ENCODE measurements at regions not wholly inside any gene's neighbourhood (a gene's known extent, or its start where the extent isn't known, plus 50 kb on each side); places are given as distances from the start of the nearest gene placed in this dataset.

DNA sequence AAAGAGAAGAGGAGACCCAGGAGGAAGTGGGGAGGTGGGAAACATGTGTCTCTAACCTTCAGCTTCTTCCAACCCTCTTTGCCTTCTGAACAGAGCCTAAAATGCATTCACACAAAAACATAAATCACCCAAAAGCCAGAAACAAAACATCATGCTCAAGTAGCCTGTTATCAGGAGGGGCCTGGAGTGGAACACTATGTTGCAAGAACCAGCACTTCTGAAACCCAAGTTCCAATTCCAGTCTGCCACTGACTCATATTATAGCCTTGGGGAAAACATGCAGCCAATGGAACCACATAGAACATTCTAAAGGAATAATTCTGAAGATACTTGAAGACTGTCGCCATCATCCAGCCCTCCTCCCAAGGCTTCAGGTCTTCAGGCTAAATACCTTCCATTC is 169.8 kb upstream of the PLXNC1 start:
- WGBS (ENCODE audit: insufficient coverage), result 100% methylated on average over 1 of the region's 1 CpG
- H3K27ac ChIP-seq (ENCODE audit: insufficient read depth in 1 of 2, low read depth in 1 of 2, low read length in 2 of 2, poor library complexity in 1 of 2, severe bottlenecking in 2 of 2), result no peak overlapping the region
- POLR2A ChIA-PET, result no interaction called here

DNA sequence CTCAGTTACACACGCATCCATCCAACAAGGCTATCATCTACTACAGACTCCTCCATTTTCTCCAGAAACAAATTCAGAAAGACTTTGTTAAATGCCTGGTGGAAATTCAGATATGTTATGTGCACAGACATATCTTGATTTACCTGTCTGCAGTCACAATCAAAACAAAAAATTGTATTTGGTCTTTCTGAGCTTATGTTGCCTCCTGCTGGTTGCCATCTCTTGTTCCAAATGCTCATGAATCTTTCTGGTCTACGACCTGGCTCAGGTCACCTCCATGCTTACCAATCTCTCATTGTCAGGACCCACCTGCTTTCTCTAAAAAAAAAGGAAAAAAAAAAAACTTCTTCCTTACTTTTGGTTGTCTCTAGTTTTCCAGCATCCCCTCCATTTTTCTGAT is 169.2 kb upstream of the PLXNC1 start:
- Histone ChIP-seq H3K9me3 (ENCODE audit: control extremely low read depth in 1 of 5, control insufficient read depth in 4 of 5, insufficient read depth in 2 of 5, low read depth in 1 of 5, low read length in 4 of 5) (no peaks in the 10 kb centered on the region), H3K27me3 (replicated peaks in 2 of 5; ENCODE audit: control insufficient read depth in 4 of 5, insufficient read depth in 5 of 5, low read length in 4 of 5) (no peaks in the 10 kb centered on the region), H3K4me3 (ENCODE audit: control insufficient read depth in 1 of 7, extremely low read depth in 1 of 7, insufficient read depth in 4 of 7, low read depth in 2 of 7, low read length in 6 of 7) (no peak overlapping the region), H3K4me1 (ENCODE audit: control extremely low read depth in 1 of 4, control insufficient read depth in 4 of 4, insufficient read depth in 4 of 4, low read length in 3 of 4) (peaks cover 0 to 19% (median 13%) of the 10 kb centered on the region in 4 experiments), H3K36me3 (ENCODE audit: control insufficient read depth in 4 of 4, insufficient read depth in 4 of 4, low read length in 3 of 4) (no peaks in the 10 kb centered on the region), H3K27ac (ENCODE audit: insufficient read depth in 1 of 2, low read depth in 1 of 2, low read length in 2 of 2, poor library complexity in 1 of 2, severe bottlenecking in 2 of 2) (no peak overlapping the region)
- CTCF ChIA-PET, result interaction anchor here (0.6 to 10.1 kb wide), 11 partner anchors 16 to 1024 kb away, joined by 3 to 74 read pairs (median 4); no protein-coding TSS in a partner anchor
- peak; percentile 56 to 71 (median 68) for DNase-seq
- 17% methylated on average over 1 of the region's 2 CpGs for WGBS (ENCODE audit: insufficient coverage)
- POLR2A ChIA-PET, result no interaction called here

More for the DNA sequence above, 169.8 kb upstream of the PLXNC1 start:
- Histone ChIP-seq H3K27me3 (replicated peaks in 2 of 5; ENCODE audit: control insufficient read depth in 4 of 5, insufficient read depth in 5 of 5, low read length in 4 of 5) (no peaks in the 10 kb centered on the region), H3K9me3 (ENCODE audit: control extremely low read depth in 1 of 5, control insufficient read depth in 4 of 5, insufficient read depth in 2 of 5, low read depth in 1 of 5, low read length in 4 of 5) (no peaks in the 10 kb centered on the region), H3K4me1 (ENCODE audit: control extremely low read depth in 1 of 4, control insufficient read depth in 4 of 4, insufficient read depth in 4 of 4, low read length in 3 of 4) (peaks cover 0 to 18% (median 13%) of the 10 kb centered on the region in 4 experiments), H3K4me3 (ENCODE audit: control insufficient read depth in 1 of 7, extremely low read depth in 1 of 7, insufficient read depth in 4 of 7, low read depth in 2 of 7, low read length in 6 of 7) (no peak overlapping the region), H3K36me3 (ENCODE audit: control insufficient read depth in 4 of 4, insufficient read depth in 4 of 4, low read length in 3 of 4) (no peaks in the 10 kb centered on the region)
- DNase-seq, result peak in 2 of 3 donors; percentile 14 to 34
- CTCF ChIA-PET, result interaction anchor here (1.2 to 10.1 kb wide), 8 partner anchors 11 to 415 kb away, joined by 3 to 74 read pairs (median 4); no protein-coding TSS in a partner anchor

DNA sequence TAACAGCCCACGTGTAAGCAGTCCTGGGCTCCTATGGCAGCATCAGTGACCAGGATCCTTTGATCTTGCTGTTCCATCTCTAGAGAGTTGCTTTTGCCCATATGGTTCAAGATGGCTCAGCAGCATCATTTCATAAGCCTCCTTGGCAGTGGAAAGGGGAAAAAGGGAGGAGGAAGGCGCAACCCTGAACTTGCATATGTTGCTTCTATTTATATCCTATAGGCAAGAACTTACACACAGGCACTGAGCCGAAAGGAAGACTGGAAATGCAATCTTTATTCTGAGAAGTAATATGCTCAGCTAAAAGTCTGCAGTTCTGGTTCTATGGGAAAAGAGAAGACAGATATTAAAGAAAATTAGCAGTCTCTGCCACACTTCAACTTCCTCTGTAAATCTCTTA is 167.7 kb upstream of the PLXNC1 start:
- H3K9me3 ChIP-seq (ENCODE audit: control extremely low read depth in 1 of 5, control insufficient read depth in 4 of 5, insufficient read depth in 2 of 5, low read depth in 1 of 5, low read length in 4 of 5), result no peaks in the 10 kb centered on the region
- no peaks in the 10 kb centered on the region for H3K36me3 ChIP-seq (ENCODE audit: control insufficient read depth in 4 of 4, insufficient read depth in 4 of 4, low read length in 3 of 4)
- WGBS (ENCODE audit: insufficient coverage), result 100% methylated on average over 1 of the region's 3 CpGs
- ChIA-PET POLR2A (no interaction called here), CTCF (interaction anchor here (0.7 to 10.1 kb wide), 4 partner anchors 100 to 477 kb away, joined by 3 to 74 read pairs (median 4); no protein-coding TSS in a partner anchor)
- no peak overlapping the region for H3K27ac ChIP-seq (ENCODE audit: insufficient read depth in 1 of 2, low read depth in 1 of 2, low read length in 2 of 2, poor library complexity in 1 of 2, severe bottlenecking in 2 of 2)
- peaks cover 0 to 19% (median 12%) of the 10 kb centered on the region in 4 experiments for H3K4me1 ChIP-seq (ENCODE audit: control extremely low read depth in 1 of 4, control insufficient read depth in 4 of 4, insufficient read depth in 4 of 4, low read length in 3 of 4)
- H3K27me3 ChIP-seq (replicated peaks in 2 of 5; ENCODE audit: control insufficient read depth in 4 of 5, insufficient read depth in 5 of 5, low read length in 4 of 5), result no peaks in the 10 kb centered on the region
- no peak overlapping the region for H3K4me3 ChIP-seq (ENCODE audit: control insufficient read depth in 1 of 7, extremely low read depth in 1 of 7, insufficient read depth in 4 of 7, low read depth in 2 of 7, low read length in 6 of 7)
- no peak for DNase-seq

DNA sequence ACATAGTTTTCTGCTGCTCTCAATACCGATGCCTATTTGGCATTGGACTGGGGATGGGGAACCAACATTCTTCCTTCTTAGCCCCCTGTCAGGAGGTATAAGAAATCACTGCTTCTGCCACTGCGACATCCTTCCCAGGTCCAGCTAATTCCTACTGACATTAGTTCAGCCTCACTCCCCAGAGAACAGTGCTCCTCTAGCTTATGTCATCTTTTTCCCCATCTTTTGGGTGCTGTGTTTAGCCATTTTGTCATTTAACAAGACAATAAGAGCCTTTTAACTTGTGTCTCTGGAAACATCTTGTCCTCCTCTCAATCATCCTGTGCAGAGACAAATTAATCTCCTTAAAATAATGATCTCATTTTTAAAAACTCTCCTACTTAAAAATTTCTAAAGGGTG is 167.0 kb upstream of the PLXNC1 start:
- Histone ChIP-seq H3K36me3 (ENCODE audit: control insufficient read depth in 4 of 4, insufficient read depth in 4 of 4, low read length in 3 of 4) (no peaks in the 10 kb centered on the region), H3K9me3 (ENCODE audit: control extremely low read depth in 1 of 5, control insufficient read depth in 4 of 5, insufficient read depth in 2 of 5, low read depth in 1 of 5, low read length in 4 of 5) (no peaks in the 10 kb centered on the region), H3K4me1 (ENCODE audit: control extremely low read depth in 1 of 4, control insufficient read depth in 4 of 4, insufficient read depth in 4 of 4, low read length in 3 of 4) (peaks cover 0 to 17% (median 10%) of the 10 kb centered on the region in 4 experiments), H3K27me3 (replicated peaks in 2 of 5; ENCODE audit: control insufficient read depth in 4 of 5, insufficient read depth in 5 of 5, low read length in 4 of 5) (no peaks in the 10 kb centered on the region), H3K4me3 (ENCODE audit: control insufficient read depth in 1 of 7, extremely low read depth in 1 of 7, insufficient read depth in 4 of 7, low read depth in 2 of 7, low read length in 6 of 7) (no peak overlapping the region), H3K27ac (ENCODE audit: insufficient read depth in 1 of 2, low read depth in 1 of 2, low read length in 2 of 2, poor library complexity in 1 of 2, severe bottlenecking in 2 of 2) (no peak overlapping the region)
- 100% methylated on average over 2 of the region's 2 CpGs for WGBS (ENCODE audit: insufficient coverage)
- no peak for DNase-seq
- CTCF ChIA-PET, result interaction anchor here (0.8 to 10.1 kb wide), 4 partner anchors 13 to 220 kb away, joined by 3 to 74 read pairs (median 4); no protein-coding TSS in a partner anchor
- POLR2A ChIA-PET, result no interaction called here

DNA sequence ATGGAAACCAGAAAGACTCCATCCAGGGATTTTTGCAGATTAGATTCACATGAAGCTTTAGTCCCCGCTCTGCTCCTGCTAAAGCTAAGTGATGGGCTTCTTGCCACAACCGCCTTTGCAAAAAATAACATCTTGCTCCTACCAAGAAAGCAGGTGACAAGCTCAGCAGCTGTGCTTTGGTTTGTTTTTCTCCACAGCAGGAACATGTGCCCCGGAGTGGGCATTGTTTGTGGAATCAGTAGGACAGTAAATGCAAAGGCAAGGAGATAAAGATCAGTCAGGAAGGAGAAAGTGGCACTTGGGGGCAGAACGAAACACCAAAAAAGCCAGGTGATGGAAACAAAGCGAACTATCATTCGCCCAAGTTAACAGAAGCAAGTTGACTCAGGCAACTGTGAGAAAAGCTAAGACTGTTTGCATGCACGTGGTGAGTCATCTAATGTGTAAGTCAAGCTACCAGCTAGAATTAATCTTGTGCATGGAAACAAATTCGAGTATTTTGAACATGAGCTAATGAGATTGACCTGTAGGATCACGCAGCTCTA is 165.5 kb upstream of the PLXNC1 start:
- Histone ChIP-seq H3K4me3 (ENCODE audit: control insufficient read depth in 1 of 7, extremely low read depth in 1 of 7, insufficient read depth in 4 of 7, low read depth in 2 of 7, low read length in 6 of 7) (no peak overlapping the region), H3K9me3 (ENCODE audit: control extremely low read depth in 1 of 5, control insufficient read depth in 4 of 5, insufficient read depth in 2 of 5, low read depth in 1 of 5, low read length in 4 of 5) (no peaks in the 10 kb centered on the region), H3K4me1 (ENCODE audit: control extremely low read depth in 1 of 4, control insufficient read depth in 4 of 4, insufficient read depth in 4 of 4, low read length in 3 of 4) (peaks cover 0 to 17% (median 10%) of the 10 kb centered on the region in 4 experiments), H3K27ac (ENCODE audit: insufficient read depth in 1 of 2, low read depth in 1 of 2, low read length in 2 of 2, poor library complexity in 1 of 2, severe bottlenecking in 2 of 2) (no peak overlapping the region), H3K36me3 (ENCODE audit: control insufficient read depth in 4 of 4, insufficient read depth in 4 of 4, low read length in 3 of 4) (no peaks in the 10 kb centered on the region), H3K27me3 (replicated peaks in 2 of 5; ENCODE audit: control insufficient read depth in 4 of 5, insufficient read depth in 5 of 5, low read length in 4 of 5) (no peaks in the 10 kb centered on the region)
- ChIA-PET CTCF (interaction anchor here (1.2 to 10.1 kb wide), 2 partner anchors 95 to 118 kb away, joined by 3 to 74 read pairs; no protein-coding TSS in a partner anchor), POLR2A (no interaction called here)
- WGBS (ENCODE audit: insufficient coverage), result 78% methylated on average over 7 of the region's 9 CpGs
- DNase-seq, result peak in 2 of 3 donors; percentile 67 to 83

DNA sequence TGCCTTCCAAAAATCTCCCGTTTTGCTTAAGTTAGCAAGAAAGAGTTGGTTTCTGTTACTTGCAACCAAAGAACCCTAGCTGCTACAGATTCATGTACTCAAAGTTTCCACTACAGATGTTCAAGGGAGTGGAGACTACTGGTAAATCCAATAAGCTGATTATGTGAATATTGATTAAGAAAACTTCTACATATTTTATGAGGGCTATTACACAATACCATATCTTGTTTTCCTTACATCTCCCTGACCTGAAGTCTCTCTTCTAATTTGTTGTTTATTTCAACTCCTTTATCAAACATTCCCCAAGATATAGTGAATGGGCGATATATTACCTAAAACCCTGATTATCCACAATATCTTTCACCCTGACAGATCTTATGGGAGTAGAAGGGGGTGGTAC is 164.4 kb upstream of the PLXNC1 start:
- ChIA-PET CTCF (interaction anchor here (10.1 kb wide), 1 partner anchor 117 kb away, joined by 74 read pairs; no protein-coding TSS in a partner anchor), POLR2A (no interaction called here)
- no peak overlapping the region for H3K27ac ChIP-seq (ENCODE audit: insufficient read depth in 1 of 2, low read depth in 1 of 2, low read length in 2 of 2, poor library complexity in 1 of 2, severe bottlenecking in 2 of 2)
- H3K27me3 ChIP-seq (replicated peaks in 2 of 5; ENCODE audit: control insufficient read depth in 4 of 5, insufficient read depth in 5 of 5, low read length in 4 of 5), result no peaks in the 10 kb centered on the region
- peaks cover 0 to 13% (median 6%) of the 10 kb centered on the region in 4 experiments for H3K4me1 ChIP-seq (ENCODE audit: control extremely low read depth in 1 of 4, control insufficient read depth in 4 of 4, insufficient read depth in 4 of 4, low read length in 3 of 4)
- no peak overlapping the region for H3K4me3 ChIP-seq (ENCODE audit: control insufficient read depth in 1 of 7, extremely low read depth in 1 of 7, insufficient read depth in 4 of 7, low read depth in 2 of 7, low read length in 6 of 7)
- WGBS (ENCODE audit: insufficient coverage), result no CpG with 5 or more reads among the region's 2 CpGs
- DNase-seq, result no peak
- H3K9me3 ChIP-seq (ENCODE audit: control extremely low read depth in 1 of 5, control insufficient read depth in 4 of 5, insufficient read depth in 2 of 5, low read depth in 1 of 5, low read length in 4 of 5), result no peaks in the 10 kb centered on the region
- no peaks in the 10 kb centered on the region for H3K36me3 ChIP-seq (ENCODE audit: control insufficient read depth in 4 of 4, insufficient read depth in 4 of 4, low read length in 3 of 4)

DNA sequence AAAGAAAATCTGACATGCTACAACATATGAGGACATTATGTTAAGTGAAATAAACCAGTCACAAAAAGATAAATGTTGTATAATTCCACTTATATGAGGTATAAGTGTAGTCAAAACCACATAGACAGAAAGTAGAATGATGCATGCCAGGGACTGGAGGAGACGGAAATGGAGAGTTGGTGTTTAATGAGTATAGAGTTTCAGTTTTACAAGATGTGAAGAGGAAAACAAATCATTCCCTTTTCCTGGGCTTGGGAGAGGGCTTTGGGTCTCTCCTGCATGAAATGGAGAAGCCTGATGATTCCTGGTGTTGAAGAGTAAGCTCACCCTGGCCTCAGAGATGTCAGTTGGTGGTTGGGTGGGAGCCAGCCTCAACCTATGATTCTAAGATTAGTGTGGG is 158.4 kb upstream of the PLXNC1 start:
- no peaks in the 10 kb centered on the region for H3K36me3 ChIP-seq (ENCODE audit: control insufficient read depth in 4 of 4, insufficient read depth in 4 of 4, low read length in 3 of 4)
- DNase-seq, result no peak
- H3K4me3 ChIP-seq (ENCODE audit: control insufficient read depth in 1 of 7, extremely low read depth in 1 of 7, insufficient read depth in 4 of 7, low read depth in 2 of 7, low read length in 6 of 7), result no peak overlapping the region
- H3K27ac ChIP-seq (ENCODE audit: insufficient read depth in 1 of 2, low read depth in 1 of 2, low read length in 2 of 2, poor library complexity in 1 of 2, severe bottlenecking in 2 of 2), result no peak overlapping the region
- CTCF ChIA-PET, result interaction anchor here (1.5 kb wide), 1 partner anchor 16 kb away, joined by 3 read pairs; no protein-coding TSS in a partner anchor
- POLR2A ChIA-PET, result no interaction called here
- no peaks in the 10 kb centered on the region for H3K27me3 ChIP-seq (replicated peaks in 2 of 5; ENCODE audit: control insufficient read depth in 4 of 5, insufficient read depth in 5 of 5, low read length in 4 of 5)
- no peaks in the 10 kb centered on the region for H3K4me1 ChIP-seq (ENCODE audit: control extremely low read depth in 1 of 4, control insufficient read depth in 4 of 4, insufficient read depth in 4 of 4, low read length in 3 of 4)
- no peaks in the 10 kb centered on the region for H3K9me3 ChIP-seq (ENCODE audit: control extremely low read depth in 1 of 5, control insufficient read depth in 4 of 5, insufficient read depth in 2 of 5, low read depth in 1 of 5, low read length in 4 of 5)
- 89% methylated on average over 1 of the region's 1 CpG for WGBS (ENCODE audit: insufficient coverage)
